WTC11 (cell line): ENCODE measurements at regions not wholly inside any gene's neighbourhood (a gene's known extent, or its start where the extent isn't known, plus 50 kb on each side); places are given as distances from the start of the nearest gene placed in this dataset.

Experiments used
- ATAC-seq: fragments of 200-7000 bp; cut with Tn5 transposase; 2 replicates; pipeline ENCODE4 v1.10.0; 2021; ENCODE audit warnings: mild to moderate bottlenecking, moderate library complexity
- CTCF ChIA-PET: fragments of 300-600 bp; sonication (Branson Sonifier 250); formaldehyde crosslinking; loops from one replicate; lab custom pipeline; 2021; ENCODE audit warnings: antibody characterized with exemption; lab: Charles Lee
- POLR2A ChIA-PET: fragments of 350-600 bp; sonication (Branson Sonifier 250); formaldehyde crosslinking; loops from one replicate; lab custom pipeline; 2021; ENCODE audit warnings: antibody characterized with exemption; lab: Charles Lee
- DNase-seq: peaks from one replicate; pipeline ENCODE4 v3.0.0; 2021; ENCODE audit warnings: low spot score
- H3K27ac Mint-ChIP-seq: 2 replicates; pipeline ENCODE4 v1.8.0; 2021; ENCODE audit warnings: mixed read lengths
- H3K27me3 Mint-ChIP-seq: 2 replicates; pipeline ENCODE4 v1.8.0; 2021; ENCODE audit warnings: low read depth, mild to moderate bottlenecking, moderate library complexity, mixed read lengths
- H3K36me3 Mint-ChIP-seq: 2 replicates; pipeline ENCODE4 v1.8.0; 2021; ENCODE audit warnings: mixed read lengths
- H3K4me1 Mint-ChIP-seq: 2 replicates; pipeline ENCODE4 v1.8.0; 2022; ENCODE audit warnings: mixed read lengths
- H3K4me3 Mint-ChIP-seq: 2 replicates; pipeline ENCODE4 v1.8.0; 2021; ENCODE audit warnings: mild to moderate bottlenecking, moderate library complexity, mixed read lengths
- H3K9me3 Mint-ChIP-seq: 2 replicates; pipeline ENCODE4 v1.8.0; 2021; ENCODE audit warnings: mixed read lengths
- CBFB ChIP-seq: sonication (generic); formaldehyde crosslinking; IDR thresholded peaks from 2 replicates; pipeline ENCODE4 v1.8.1; 2022; ENCODE audit warnings: mild to moderate bottlenecking, low read depth, missing genetic modification reagents
- MYBL2 ChIP-seq: sonication (generic); formaldehyde crosslinking; IDR thresholded peaks from 2 replicates; pipeline ENCODE4 v1.8.1; 2023; ENCODE audit warnings: mild to moderate bottlenecking, moderate library complexity, missing genetic modification reagents
- NFATC4 ChIP-seq: fragments of 250-450 bp; sonication (Bioruptor Pico); IDR thresholded peaks from 2 replicates; pipeline ENCODE4 v1.9.0; 2021; ENCODE audit warnings: mild to moderate bottlenecking
- TEAD1 ChIP-seq: sonication (generic); formaldehyde crosslinking; IDR thresholded peaks from 2 replicates; pipeline ENCODE4 v1.8.0; 2022; ENCODE audit warnings: mild to moderate bottlenecking, missing genetic modification reagents
- TEAD4 ChIP-seq: sonication (generic); formaldehyde crosslinking; IDR thresholded peaks from 2 replicates; pipeline ENCODE4 v1.8.0; 2022; ENCODE audit warnings: mild to moderate bottlenecking, missing genetic modification reagents
- ZNF138 ChIP-seq: sonication (generic); formaldehyde crosslinking; conservative IDR thresholded peaks from 2 replicates; pipeline ENCODE4 v1.8.1; 2022; ENCODE audit warnings: mild to moderate bottlenecking, moderate library complexity, missing genetic modification reagents
- ZNF263 ChIP-seq: sonication (generic); formaldehyde crosslinking; IDR thresholded peaks from 2 replicates; pipeline ENCODE4 v1.8.1; 2022; ENCODE audit warnings: low read depth, mild to moderate bottlenecking, moderate library complexity, missing genetic modification reagents
- ZNF317 ChIP-seq: sonication (generic); formaldehyde crosslinking; IDR thresholded peaks from 2 replicates; pipeline ENCODE4 v1.8.1; 2023; ENCODE audit warnings: low read depth, mild to moderate bottlenecking, moderate library complexity, missing genetic modification reagents, borderline replicate concordance
- ZNF423 ChIP-seq: fragments of 250-450 bp; sonication (Bioruptor Pico); IDR thresholded peaks from 2 replicates; pipeline ENCODE4 v2.1.2; 2022; ENCODE audit warnings: mild to moderate bottlenecking, moderate library complexity
- TF ChIP-seq, protein P1 (sequence below): sonication (generic); formaldehyde crosslinking; IDR thresholded peaks from 2 replicates; pipeline ENCODE4 v1.8.0; 2022; ENCODE audit warnings: missing genetic modification reagents
- TF ChIP-seq, protein P2 (sequence below): sonication (generic); formaldehyde crosslinking; IDR thresholded peaks from 2 replicates; pipeline ENCODE4 v1.8.0; 2023; ENCODE audit warnings: missing genetic modification reagents
- TF ChIP-seq, protein P3 (sequence below): sonication (generic); formaldehyde crosslinking; IDR thresholded peaks from 2 replicates; pipeline ENCODE4 v1.8.1; 2023; ENCODE audit warnings: mild to moderate bottlenecking, missing genetic modification reagents
- TF ChIP-seq, protein P4 (sequence below): sonication (generic); formaldehyde crosslinking; IDR thresholded peaks from 2 replicates; pipeline ENCODE4 v1.8.1; 2022; ENCODE audit warnings: mild to moderate bottlenecking, missing genetic modification reagents, moderate library complexity, borderline replicate concordance
- TF ChIP-seq, protein P5 (sequence below): fragments of 250-450 bp; sonication (Bioruptor Pico); conservative IDR thresholded peaks from 2 replicates; pipeline ENCODE4 v1.9.0; 2021; ENCODE audit warnings: mild to moderate bottlenecking
- TF ChIP-seq, protein P6 (sequence below): fragments of 250-450 bp; sonication (Bioruptor Pico); IDR thresholded peaks from 2 replicates; pipeline ENCODE4 v2.1.2; 2022; ENCODE audit warnings: mild to moderate bottlenecking, moderate library complexity
- TF ChIP-seq, protein P7 (sequence below): sonication (generic); formaldehyde crosslinking; IDR thresholded peaks from 2 replicates; pipeline ENCODE4 v1.8.1; 2022; ENCODE audit warnings: missing genetic modification reagents, borderline replicate concordance

DNA sequence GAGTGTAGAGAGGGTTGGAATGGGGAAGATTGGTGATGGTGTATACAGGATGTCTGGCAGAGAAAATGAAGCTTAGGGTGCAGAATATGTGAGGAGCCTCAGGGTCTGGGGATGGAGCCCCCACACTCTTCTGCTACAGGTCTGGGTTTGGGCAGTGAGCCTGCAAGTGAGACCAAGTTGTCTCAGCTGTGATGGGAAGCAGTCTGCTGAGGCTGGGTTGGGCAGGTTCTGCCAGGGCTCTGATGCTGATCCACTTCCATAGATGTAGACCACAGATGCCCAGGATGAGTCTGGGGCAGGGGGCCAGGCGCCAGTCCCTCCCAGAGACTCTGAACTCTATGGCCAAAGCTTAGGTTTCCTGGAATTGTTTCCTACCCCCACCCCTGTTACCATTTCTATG is 516.9 kb downstream of the PTPRU start:
- POLR2A ChIA-PET = interaction anchor here (0.5 kb wide), 1 partner anchor 1989 kb away, joined by 3 read pairs; no protein-coding TSS in a partner anchor
- ATAC-seq (no peak), DNase-seq (no peak)
- Mint-ChIP-seq H3K27ac (no peak overlapping the region), H3K4me3 (no peak overlapping the region), H3K27me3 (no peaks in the 10 kb centered on the region), H3K4me1 (no peaks in the 10 kb centered on the region), H3K9me3 (no peaks in the 10 kb centered on the region), H3K36me3 (no peaks in the 10 kb centered on the region)
- CTCF ChIA-PET = no interaction called here
- TF ChIP-seq TEAD4 (CRISPR knock-in tag) = no peak
- TF ChIP-seq, protein P1, sequence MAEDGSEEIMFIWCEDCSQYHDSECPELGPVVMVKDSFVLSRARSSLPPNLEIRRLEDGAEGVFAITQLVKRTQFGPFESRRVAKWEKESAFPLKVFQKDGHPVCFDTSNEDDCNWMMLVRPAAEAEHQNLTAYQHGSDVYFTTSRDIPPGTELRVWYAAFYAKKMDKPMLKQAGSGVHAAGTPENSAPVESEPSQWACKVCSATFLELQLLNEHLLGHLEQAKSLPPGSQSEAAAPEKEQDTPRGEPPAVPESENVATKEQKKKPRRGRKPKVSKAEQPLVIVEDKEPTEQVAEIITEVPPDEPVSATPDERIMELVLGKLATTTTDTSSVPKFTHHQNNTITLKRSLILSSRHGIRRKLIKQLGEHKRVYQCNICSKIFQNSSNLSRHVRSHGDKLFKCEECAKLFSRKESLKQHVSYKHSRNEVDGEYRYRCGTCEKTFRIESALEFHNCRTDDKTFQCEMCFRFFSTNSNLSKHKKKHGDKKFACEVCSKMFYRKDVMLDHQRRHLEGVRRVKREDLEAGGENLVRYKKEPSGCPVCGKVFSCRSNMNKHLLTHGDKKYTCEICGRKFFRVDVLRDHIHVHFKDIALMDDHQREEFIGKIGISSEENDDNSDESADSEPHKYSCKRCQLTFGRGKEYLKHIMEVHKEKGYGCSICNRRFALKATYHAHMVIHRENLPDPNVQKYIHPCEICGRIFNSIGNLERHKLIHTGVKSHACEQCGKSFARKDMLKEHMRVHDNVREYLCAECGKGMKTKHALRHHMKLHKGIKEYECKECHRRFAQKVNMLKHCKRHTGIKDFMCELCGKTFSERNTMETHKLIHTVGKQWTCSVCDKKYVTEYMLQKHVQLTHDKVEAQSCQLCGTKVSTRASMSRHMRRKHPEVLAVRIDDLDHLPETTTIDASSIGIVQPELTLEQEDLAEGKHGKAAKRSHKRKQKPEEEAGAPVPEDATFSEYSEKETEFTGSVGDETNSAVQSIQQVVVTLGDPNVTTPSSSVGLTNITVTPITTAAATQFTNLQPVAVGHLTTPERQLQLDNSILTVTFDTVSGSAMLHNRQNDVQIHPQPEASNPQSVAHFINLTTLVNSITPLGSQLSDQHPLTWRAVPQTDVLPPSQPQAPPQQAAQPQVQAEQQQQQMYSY = no peak

DNA sequence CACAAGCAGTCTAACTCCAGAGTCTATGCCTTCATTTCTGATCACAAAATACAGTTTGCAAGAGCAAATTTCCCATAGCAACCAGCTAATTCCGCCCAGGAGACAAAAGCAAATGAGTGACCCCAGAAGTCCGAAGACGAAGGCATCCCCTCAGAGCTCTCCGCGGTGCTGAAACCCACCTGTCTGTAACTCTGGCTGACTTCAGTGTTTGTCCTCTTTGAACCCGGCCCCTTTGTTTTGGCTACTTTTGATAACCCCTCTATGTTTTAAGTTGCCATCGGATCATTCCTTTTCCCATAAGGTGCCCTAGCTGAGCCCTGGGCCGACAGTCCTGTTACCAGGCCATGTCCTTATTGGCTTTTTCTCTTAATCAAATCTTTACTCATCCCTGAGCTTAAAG is 515.8 kb downstream of the PTPRU start:
- no peaks in the 10 kb centered on the region for H3K9me3 Mint-ChIP-seq
- H3K27me3 Mint-ChIP-seq = no peaks in the 10 kb centered on the region
- ChIA-PET POLR2A (no interaction called here), CTCF (interaction anchor here (0.9 to 1.7 kb wide), 3 partner anchors 48 to 360 kb away, joined by 3 to 5 read pairs (median 3); no protein-coding TSS in a partner anchor)
- H3K4me3 Mint-ChIP-seq = no peak overlapping the region
- no peaks in the 10 kb centered on the region for H3K4me1 Mint-ChIP-seq
- TF ChIP-seq, protein P2, sequence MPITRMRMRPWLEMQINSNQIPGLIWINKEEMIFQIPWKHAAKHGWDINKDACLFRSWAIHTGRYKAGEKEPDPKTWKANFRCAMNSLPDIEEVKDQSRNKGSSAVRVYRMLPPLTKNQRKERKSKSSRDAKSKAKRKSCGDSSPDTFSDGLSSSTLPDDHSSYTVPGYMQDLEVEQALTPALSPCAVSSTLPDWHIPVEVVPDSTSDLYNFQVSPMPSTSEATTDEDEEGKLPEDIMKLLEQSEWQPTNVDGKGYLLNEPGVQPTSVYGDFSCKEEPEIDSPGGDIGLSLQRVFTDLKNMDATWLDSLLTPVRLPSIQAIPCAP (CRISPR knock-in tag) = no peak
- TF ChIP-seq ZNF317 (CRISPR knock-in tag) = no peak
- DNase-seq (peak; percentile 54), ATAC-seq (peak; percentile 50)
- no peaks in the 10 kb centered on the region for H3K36me3 Mint-ChIP-seq
- no peak overlapping the region for H3K27ac Mint-ChIP-seq

DNA sequence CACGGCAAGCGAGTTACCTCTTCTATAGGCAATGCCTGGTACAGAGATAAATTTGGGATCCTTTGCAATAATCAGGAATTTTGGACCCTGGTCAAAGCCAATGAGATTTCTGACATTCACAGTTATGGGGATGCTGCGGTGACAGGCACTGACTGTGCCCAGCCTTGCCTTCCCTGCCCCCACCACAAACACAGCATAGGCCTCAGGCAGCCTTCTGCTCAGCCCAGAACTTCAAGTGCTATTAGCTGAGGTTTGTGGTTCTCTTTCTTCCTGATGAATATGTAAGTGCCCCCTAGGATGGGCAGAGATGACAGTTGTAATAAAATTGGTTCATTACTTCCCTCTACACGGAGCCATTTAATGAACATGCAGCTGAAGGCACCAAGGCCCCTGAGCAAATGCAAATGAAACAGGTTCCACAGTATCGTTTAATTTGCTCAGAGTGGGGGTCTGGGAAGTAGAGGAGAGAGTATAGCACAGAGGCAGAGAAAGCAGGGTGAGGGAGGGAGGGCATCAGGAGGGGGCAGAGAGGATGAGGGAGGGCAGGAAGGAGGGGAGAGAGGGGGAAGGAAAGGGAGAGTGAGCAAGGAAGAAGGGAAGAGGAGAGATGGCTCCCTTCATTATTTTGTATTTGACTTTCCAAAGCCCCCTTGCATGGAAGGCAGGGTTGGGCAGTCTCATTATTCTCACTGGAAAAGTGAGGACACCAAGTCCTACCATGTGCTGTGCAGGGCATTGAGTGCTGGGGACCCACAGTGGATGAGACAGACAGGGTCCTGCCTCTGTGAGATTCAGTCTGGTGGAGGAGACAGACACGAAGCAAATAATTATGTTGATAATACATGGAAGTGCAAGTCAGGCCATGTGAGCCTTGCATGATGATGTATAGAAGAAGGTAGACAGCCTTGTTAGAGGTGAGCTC is 513.0 kb downstream of the PTPRU start:
- no peak for DNase-seq
- TF ChIP-seq, protein P3, sequence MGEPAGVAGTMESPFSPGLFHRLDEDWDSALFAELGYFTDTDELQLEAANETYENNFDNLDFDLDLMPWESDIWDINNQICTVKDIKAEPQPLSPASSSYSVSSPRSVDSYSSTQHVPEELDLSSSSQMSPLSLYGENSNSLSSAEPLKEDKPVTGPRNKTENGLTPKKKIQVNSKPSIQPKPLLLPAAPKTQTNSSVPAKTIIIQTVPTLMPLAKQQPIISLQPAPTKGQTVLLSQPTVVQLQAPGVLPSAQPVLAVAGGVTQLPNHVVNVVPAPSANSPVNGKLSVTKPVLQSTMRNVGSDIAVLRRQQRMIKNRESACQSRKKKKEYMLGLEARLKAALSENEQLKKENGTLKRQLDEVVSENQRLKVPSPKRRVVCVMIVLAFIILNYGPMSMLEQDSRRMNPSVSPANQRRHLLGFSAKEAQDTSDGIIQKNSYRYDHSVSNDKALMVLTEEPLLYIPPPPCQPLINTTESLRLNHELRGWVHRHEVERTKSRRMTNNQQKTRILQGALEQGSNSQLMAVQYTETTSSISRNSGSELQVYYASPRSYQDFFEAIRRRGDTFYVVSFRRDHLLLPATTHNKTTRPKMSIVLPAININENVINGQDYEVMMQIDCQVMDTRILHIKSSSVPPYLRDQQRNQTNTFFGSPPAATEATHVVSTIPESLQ (CRISPR knock-in tag) = no peak
- no peak for TF ChIP-seq ZNF423 (CRISPR knock-in tag)
- TF ChIP-seq TEAD1 (CRISPR knock-in tag) = no peak
- TF ChIP-seq CBFB (CRISPR knock-in tag) = no peak
- TF ChIP-seq, protein P4, sequence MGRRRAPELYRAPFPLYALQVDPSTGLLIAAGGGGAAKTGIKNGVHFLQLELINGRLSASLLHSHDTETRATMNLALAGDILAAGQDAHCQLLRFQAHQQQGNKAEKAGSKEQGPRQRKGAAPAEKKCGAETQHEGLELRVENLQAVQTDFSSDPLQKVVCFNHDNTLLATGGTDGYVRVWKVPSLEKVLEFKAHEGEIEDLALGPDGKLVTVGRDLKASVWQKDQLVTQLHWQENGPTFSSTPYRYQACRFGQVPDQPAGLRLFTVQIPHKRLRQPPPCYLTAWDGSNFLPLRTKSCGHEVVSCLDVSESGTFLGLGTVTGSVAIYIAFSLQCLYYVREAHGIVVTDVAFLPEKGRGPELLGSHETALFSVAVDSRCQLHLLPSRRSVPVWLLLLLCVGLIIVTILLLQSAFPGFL = no peak
- TF ChIP-seq, protein P5, sequence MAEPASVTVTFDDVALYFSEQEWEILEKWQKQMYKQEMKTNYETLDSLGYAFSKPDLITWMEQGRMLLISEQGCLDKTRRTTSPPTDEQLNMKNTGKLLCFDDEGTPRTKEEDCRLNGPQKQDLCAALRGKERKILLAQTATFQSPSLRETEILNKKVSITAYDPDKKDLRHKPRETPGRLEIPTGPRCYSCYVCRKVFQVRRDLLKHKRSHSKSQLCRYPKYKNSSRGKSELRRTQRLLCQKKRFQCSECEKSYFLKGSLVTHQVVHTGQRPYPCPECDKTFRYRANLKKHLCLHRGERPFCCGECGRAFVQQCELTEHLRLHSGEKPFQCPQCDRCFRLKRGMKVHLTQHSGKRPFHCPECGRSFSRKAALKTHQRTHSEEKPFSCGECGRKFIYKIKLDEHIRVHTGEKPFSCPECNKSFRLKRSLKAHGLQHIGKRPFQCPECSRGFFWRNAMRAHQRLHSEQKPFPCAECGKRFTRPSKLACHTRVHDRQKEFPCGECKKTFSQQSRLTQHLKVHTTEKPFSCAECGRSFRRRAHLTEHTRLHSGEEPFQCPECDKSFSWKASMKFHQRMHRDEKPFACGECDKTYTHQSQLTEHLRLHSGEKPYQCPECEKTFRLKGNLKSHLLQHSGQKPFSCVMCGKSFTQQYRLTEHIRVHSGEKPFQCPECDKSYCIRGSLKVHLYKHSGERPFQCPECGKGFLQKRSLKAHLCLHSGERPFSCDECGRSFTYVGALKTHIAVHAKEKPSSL (CRISPR knock-in tag) = no peak
- TF ChIP-seq ZNF263 (CRISPR knock-in tag) = no peak
- no peak for TF ChIP-seq MYBL2 (CRISPR knock-in tag)
- TF ChIP-seq, protein P6, sequence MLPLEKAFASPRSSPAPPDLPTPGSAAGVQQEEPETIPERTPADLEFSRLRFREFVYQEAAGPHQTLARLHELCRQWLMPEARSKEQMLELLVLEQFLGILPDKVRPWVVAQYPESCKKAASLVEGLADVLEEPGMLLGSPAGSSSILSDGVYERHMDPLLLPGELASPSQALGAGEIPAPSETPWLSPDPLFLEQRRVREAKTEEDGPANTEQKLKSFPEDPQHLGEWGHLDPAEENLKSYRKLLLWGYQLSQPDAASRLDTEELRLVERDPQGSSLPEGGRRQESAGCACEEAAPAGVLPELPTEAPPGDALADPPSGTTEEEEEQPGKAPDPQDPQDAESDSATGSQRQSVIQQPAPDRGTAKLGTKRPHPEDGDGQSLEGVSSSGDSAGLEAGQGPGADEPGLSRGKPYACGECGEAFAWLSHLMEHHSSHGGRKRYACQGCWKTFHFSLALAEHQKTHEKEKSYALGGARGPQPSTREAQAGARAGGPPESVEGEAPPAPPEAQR = no peak
- no peak for TF ChIP-seq NFATC4 (CRISPR knock-in tag)
- TF ChIP-seq, protein P7, sequence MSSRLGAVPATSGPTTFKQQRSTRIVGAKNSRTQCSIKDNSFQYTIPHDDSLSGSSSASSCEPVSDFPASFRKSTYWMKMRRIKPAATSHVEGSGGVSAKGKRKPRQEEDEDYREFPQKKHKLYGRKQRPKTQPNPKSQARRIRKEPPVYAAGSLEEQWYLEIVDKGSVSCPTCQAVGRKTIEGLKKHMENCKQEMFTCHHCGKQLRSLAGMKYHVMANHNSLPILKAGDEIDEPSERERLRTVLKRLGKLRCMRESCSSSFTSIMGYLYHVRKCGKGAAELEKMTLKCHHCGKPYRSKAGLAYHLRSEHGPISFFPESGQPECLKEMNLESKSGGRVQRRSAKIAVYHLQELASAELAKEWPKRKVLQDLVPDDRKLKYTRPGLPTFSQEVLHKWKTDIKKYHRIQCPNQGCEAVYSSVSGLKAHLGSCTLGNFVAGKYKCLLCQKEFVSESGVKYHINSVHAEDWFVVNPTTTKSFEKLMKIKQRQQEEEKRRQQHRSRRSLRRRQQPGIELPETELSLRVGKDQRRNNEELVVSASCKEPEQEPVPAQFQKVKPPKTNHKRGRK (CRISPR knock-in tag) = no peak
- no peak for TF ChIP-seq ZNF138
- TF ChIP-seq, all 79 proteins: peak for 0
- Mint-ChIP-seq H3K27me3 (no peaks in the 10 kb centered on the region; the same call in 1 of the 2 replicates), H3K36me3 (no peaks in the 10 kb centered on the region), H3K9me3 (no peaks in the 10 kb centered on the region), H3K27ac (no peak overlapping the region), H3K4me3 (no peak overlapping the region), H3K4me1 (no peaks in the 10 kb centered on the region; the same call in 1 of the 2 replicates)
- POLR2A ChIA-PET = no interaction called here
- CTCF ChIA-PET = interaction anchor here (1.2 kb wide), 1 partner anchor 483 kb away, joined by 3 read pairs; no protein-coding TSS in a partner anchor
- no peak for ATAC-seq
